ENCODE measurements at regions not wholly inside any gene's neighbourhood (a gene's known extent, or its start where the extent isn't known, plus 50 kb on each side); places are given as distances from the start of the nearest gene placed in this dataset.

DNA sequence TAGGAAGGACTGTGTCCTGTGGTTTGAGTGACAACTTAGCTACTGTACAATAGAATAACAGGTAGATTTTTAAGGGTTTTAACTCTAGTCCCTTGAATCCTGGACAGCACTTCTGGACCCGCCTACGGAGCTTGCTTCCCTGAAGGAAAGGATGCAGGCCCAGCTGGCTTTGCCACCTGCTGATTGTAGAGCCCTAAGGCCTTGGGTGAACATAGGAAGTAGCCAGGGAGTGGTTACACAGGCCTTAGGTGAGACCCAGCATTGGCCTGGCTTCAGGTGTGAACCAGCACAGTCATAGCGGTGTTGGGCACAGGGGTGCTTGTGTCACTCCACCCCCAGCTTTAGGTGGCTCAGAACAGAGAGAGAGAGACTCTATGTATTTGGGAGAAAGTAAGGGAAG lies 413.5 kb downstream of the GRIA2 start:
- Histone ChIP-seq H3K36me3 (no peaks in the 10 kb centered on the region), H3K27ac (no peak overlapping the region), H3K9me3 (no peaks in the 10 kb centered on the region), H3K4me3 (no peak overlapping the region), H3K27me3 (ENCODE audit: low read depth) (no peaks in the 10 kb centered on the region), H3K4me1 (no peaks in the 10 kb centered on the region)
- DNase-seq (no peak), ATAC-seq (no peak)
- intact Hi-C loops (cut with DNase I), result no loop called here
- TF ChIP-seq, protein P1, sequence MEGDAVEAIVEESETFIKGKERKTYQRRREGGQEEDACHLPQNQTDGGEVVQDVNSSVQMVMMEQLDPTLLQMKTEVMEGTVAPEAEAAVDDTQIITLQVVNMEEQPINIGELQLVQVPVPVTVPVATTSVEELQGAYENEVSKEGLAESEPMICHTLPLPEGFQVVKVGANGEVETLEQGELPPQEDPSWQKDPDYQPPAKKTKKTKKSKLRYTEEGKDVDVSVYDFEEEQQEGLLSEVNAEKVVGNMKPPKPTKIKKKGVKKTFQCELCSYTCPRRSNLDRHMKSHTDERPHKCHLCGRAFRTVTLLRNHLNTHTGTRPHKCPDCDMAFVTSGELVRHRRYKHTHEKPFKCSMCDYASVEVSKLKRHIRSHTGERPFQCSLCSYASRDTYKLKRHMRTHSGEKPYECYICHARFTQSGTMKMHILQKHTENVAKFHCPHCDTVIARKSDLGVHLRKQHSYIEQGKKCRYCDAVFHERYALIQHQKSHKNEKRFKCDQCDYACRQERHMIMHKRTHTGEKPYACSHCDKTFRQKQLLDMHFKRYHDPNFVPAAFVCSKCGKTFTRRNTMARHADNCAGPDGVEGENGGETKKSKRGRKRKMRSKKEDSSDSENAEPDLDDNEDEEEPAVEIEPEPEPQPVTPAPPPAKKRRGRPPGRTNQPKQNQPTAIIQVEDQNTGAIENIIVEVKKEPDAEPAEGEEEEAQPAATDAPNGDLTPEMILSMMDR (IDR thresholded peaks at IDR 0.05), result no peak

DNA sequence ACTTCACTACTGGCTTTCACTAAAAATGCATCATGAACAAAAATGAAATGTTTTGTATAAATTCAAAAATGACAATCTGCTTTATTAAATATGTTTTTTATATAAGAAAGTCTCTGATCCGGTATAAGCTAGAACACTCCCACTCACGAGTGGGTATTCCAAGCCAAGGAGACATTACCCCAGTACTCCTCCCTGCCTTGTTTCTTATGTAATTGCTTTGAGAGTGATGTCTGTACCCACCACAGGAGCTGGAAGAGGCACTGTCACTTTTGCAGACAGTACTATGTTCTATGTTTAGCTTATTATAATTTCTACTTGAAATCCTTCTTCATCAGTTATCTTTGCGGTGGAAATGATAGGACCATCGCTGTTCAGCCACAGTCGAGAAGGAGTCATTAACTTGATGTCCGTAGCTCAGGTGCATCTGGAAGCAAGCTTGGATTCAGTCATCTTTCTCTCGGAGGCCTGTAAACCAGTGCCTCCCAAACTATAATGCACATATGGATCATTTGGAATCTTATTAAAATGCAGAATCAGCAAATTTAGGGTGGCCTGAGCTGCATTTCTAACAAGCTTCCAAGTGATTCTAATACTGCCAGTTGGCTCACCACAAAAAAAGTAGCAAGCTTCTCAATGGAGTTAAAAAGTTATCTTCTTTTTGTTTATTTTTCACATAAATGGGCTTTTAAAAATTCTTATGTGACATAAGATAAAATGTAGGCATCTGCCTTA lies 396.4 kb downstream of the GRIA2 start:
- ATAC-seq, result no peak
- Histone ChIP-seq H3K27me3 (ENCODE audit: low read depth) (no peaks in the 10 kb centered on the region), H3K9me3 (no peaks in the 10 kb centered on the region), H3K27ac (no peak overlapping the region), H3K4me3 (no peak overlapping the region), H3K36me3 (no peaks in the 10 kb centered on the region), H3K4me1 (no peaks in the 10 kb centered on the region)
- TF ChIP-seq, protein P1 (IDR thresholded peaks at IDR 0.05), result no peak
- DNase-seq, result no peak
- intact Hi-C loops (cut with DNase I), result no loop called here

DNA sequence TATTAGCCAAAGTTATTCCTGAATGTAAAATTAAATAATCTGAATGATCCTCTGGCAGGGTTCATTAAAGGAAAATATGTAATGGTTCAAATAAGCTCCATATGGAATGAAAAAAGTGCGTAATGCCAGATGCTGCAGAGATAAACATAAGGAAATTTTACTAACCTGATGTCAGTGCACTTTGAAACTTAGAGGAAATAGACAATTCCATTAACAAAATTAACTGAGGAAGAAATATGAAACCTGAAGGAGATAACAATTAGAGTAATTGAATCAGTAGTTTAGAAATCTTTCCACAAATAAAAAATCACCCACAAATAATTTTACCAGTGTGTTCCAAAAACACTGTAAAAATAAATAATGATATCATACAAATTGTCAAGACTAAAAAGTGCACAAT lies 387.5 kb downstream of the GRIA2 start:
- intact Hi-C loops (cut with DNase I), result no loop called here
- no peaks in the 10 kb centered on the region for H3K36me3 ChIP-seq
- TF ChIP-seq, protein P1 (IDR thresholded peaks at IDR 0.05), result no peak
- H3K4me3 ChIP-seq, result no peak overlapping the region
- no peaks in the 10 kb centered on the region for H3K4me1 ChIP-seq
- no peaks in the 10 kb centered on the region for H3K27me3 ChIP-seq (ENCODE audit: low read depth)
- no peak for ATAC-seq
- no peak for DNase-seq
- no peak overlapping the region for H3K27ac ChIP-seq
- H3K9me3 ChIP-seq, result no peaks in the 10 kb centered on the region

GRCh38 chr4:157600583-157600982 lies 380.1 kb downstream of the GRIA2 start:
- Histone ChIP-seq H3K27me3 (ENCODE audit: low read depth) (no peaks in the 10 kb centered on the region), H3K36me3 (no peaks in the 10 kb centered on the region), H3K27ac (no peak overlapping the region), H3K9me3 (no peaks in the 10 kb centered on the region), H3K4me1 (no peaks in the 10 kb centered on the region), H3K4me3 (no peak overlapping the region)
- TF ChIP-seq, protein P1 (IDR thresholded peaks at IDR 0.05), result no peak
- ATAC-seq (no peak), DNase-seq (no peak)
- intact Hi-C loops (cut with DNase I), result no loop called here

DNA sequence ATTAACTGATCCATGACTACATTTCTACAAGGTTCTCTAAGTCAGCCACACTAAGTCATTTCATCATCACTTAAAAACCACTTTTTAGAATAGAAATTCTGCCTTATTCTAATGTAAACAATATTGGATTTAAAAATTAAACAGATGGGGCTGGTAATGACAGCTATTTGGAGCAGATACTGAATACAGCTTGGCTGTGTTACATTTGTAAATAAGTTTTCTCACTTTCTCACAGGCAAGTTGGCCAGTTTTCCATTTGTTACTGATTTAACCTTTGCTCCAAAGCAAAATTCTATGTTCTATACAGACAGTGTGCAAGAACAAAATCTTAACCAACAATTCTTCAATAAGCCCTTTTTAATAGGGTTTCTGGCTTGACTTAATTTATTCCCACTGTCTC lies 370.7 kb downstream of the GRIA2 start:
- TF ChIP-seq, protein P1 (IDR thresholded peaks at IDR 0.05), result no peak
- ATAC-seq, result no peak
- Histone ChIP-seq H3K27me3 (ENCODE audit: low read depth) (no peaks in the 10 kb centered on the region), H3K27ac (no peak overlapping the region), H3K4me1 (no peaks in the 10 kb centered on the region), H3K9me3 (no peaks in the 10 kb centered on the region), H3K4me3 (no peak overlapping the region), H3K36me3 (no peaks in the 10 kb centered on the region)
- DNase-seq, result no peak
- intact Hi-C loops (cut with DNase I), result no loop called here
